ENCODE measurements at regions not wholly inside any gene's neighbourhood (a gene's known extent, or its start where the extent isn't known, plus 50 kb on each side); places are given as distances from the start of the nearest gene placed in this dataset.

- TF ChIP-seq EP300 (IDR thresholded peaks at IDR 0.05; ENCODE audit: borderline replicate concordance): no peak
- no peak for TF ChIP-seq CREB1 (IDR thresholded peaks at IDR 0.05; ENCODE audit: low read depth)
- no peak for TF ChIP-seq RAD21 (IDR thresholded peaks at IDR 0.05; ENCODE audit: low read depth)
- TF ChIP-seq REST (IDR thresholded peaks at IDR 0.05; ENCODE audit: low read depth): no peak
- no peak for TF ChIP-seq TEAD4 (IDR thresholded peaks at IDR 0.05)
- no peak for TF ChIP-seq TAF1 (IDR thresholded peaks at IDR 0.05; ENCODE audit: low read depth)
- TF ChIP-seq TCF12 (IDR thresholded peaks at IDR 0.05; ENCODE audit: low read depth): no peak
- no peak for TF ChIP-seq CEBPB (IDR thresholded peaks at IDR 0.05)
- no peak for TF ChIP-seq YY1 (IDR thresholded peaks at IDR 0.05; ENCODE audit: low read depth)
- no peak for TF ChIP-seq NFIC (IDR thresholded peaks at IDR 0.05)
- no peak for TF ChIP-seq MAX (IDR thresholded peaks at IDR 0.05)
- TF ChIP-seq FOXM1 (IDR thresholded peaks at IDR 0.05; ENCODE audit: borderline replicate concordance, low read depth): no peak
Measured at GRCh38 chr11:129698212-129698611, 117.4 kb upstream of the TMEM45B start.

All from Ishikawa (cell line).